ENCODE measurements at regions not wholly inside any gene's neighbourhood (a gene's known extent, or its start where the extent isn't known, plus 50 kb on each side); places are given as distances from the start of the nearest gene placed in this dataset.
"Not testable (repeated sequence)": the region's sequence is repeated elsewhere in the genome, so short reads cannot be mapped to it uniquely, and the experiment has no call there.

GRCh38 chr3:110006913-110007312 is 669.6 kb upstream of the DPPA4 start:
- H3K4me3 ChIP-seq (ENCODE audit: control insufficient read depth, low read depth, low read length), result no peak overlapping the region
- TF ChIP-seq CTCF (IDR thresholded peaks at IDR 0.05; ENCODE audit: control insufficient read depth, insufficient read depth, low read depth, low read length, missing control alignments), result no peak
- no peak for DNase-seq (ENCODE audit: low read depth)

DNA sequence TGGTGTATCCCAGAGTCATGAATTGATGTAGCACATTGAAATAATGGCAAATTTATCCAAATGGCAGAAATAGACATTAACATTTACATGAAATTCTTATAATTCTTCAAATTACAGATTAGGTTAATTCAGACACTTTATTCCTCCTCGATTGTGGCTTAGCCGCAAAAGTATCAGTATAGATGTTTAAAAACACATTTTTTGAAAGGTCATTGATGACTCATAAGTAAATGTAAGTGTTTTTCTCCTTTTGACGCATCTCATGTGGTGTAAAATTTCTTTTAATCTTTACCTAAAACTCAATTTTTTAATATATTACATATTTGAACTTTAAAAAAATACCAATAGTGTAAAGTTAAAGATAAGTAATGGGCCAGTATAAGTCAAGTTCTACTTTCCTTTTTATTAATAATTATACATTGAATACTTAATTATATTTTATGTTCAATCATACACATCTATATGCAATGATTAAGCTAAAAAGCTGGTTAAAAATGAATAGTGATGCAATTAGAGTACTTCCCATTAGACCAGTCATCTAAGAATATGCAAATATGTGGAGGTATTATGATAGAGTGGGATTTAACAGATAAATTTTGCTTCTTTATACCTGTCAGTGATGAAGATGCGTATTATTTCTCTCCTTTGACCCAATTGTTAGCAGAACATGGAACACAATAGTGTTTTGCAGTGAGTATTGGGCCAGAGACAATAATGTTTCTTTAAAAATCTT is 678.1 kb upstream of the DPPA4 start:
- no peak overlapping the region for H3K4me3 ChIP-seq (ENCODE audit: control insufficient read depth, low read depth, low read length)
- TF ChIP-seq CTCF (IDR thresholded peaks at IDR 0.05; ENCODE audit: control insufficient read depth, insufficient read depth, low read depth, low read length, missing control alignments), result no peak
- DNase-seq (ENCODE audit: low read depth), result no peak

DNA sequence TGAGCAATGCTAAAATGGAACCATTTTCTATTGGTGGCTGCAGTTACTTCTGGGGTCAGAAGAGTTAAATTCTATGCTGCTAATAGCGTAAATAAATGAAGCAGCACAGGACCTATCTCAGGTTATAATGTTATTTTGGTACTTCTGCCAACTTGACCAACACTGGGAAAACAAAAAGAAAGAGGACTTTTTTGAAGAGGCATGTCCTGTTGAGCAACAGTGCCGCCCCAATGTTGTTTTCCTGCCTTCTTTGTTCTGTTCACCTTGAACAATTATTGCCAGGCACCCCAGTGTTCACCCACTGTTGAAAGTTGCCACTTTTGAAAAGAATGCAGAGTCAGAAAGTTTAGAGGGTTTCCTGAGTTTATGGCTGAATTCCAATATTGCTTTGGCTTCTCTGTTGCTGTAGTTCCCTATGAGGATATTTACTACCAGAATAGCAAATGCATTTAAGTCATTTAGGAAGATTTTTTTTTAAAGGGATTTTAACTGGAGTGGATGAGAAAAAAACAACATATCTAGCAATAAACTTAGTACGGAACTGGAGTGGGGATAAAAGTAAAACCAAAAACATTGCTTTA is 679.0 kb upstream of the DPPA4 start:
- DNase-seq (ENCODE audit: low read depth), result no peak
- no peak overlapping the region for H3K4me3 ChIP-seq (ENCODE audit: control insufficient read depth, low read depth, low read length)
- no peak for TF ChIP-seq CTCF (IDR thresholded peaks at IDR 0.05; ENCODE audit: control insufficient read depth, insufficient read depth, low read depth, low read length, missing control alignments)

- no peak for DNase-seq (ENCODE audit: low read depth)
- no peak for TF ChIP-seq CTCF (IDR thresholded peaks at IDR 0.05; ENCODE audit: control insufficient read depth, insufficient read depth, low read depth, low read length, missing control alignments)
- no peak overlapping the region for H3K4me3 ChIP-seq (ENCODE audit: control insufficient read depth, low read depth, low read length)
These were observed 680.0 kb upstream of the DPPA4 start for GRCh38 chr3:110017304-110017703.

GRCh38 chr3:110021659-110022058 is 684.3 kb upstream of the DPPA4 start:
- TF ChIP-seq CTCF (IDR thresholded peaks at IDR 0.05; ENCODE audit: control insufficient read depth, insufficient read depth, low read depth, low read length, missing control alignments), result no peak
- H3K4me3 ChIP-seq (ENCODE audit: control insufficient read depth, low read depth, low read length), result no peak overlapping the region
- no peak for DNase-seq (ENCODE audit: low read depth)

- not testable (repeated sequence) for DNase-seq (ENCODE audit: low read depth); H3K4me3 ChIP-seq (ENCODE audit: control insufficient read depth, low read depth, low read length)
These were observed 685.7 kb upstream of the DPPA4 start for GRCh38 chr3:110023022-110023421.

GRCh38 chr3:110026421-110026820 is 689.1 kb upstream of the DPPA4 start:
- TF ChIP-seq CTCF (IDR thresholded peaks at IDR 0.05; ENCODE audit: control insufficient read depth, insufficient read depth, low read depth, low read length, missing control alignments), result no peak
- no peak overlapping the region for H3K4me3 ChIP-seq (ENCODE audit: control insufficient read depth, low read depth, low read length)
- DNase-seq (ENCODE audit: low read depth), result no peak
